ENCODE measurements at regions not wholly inside any gene's neighbourhood (a gene's known extent, or its start where the extent isn't known, plus 50 kb on each side); places are given as distances from the start of the nearest gene placed in this dataset.

GRCh38 chr20:37636212-37636975 lies 57.4 kb upstream of the CTNNBL1 start:
- TF ChIP-seq CTCF (IDR thresholded peaks at IDR 0.05), result no peak
- no peaks in the 10 kb centered on the region for H3K9me3 ChIP-seq
- intact Hi-C loops (cut with DNase I), result no loop called here

GRCh38 chr20:37630993-37631392 lies 62.8 kb upstream of the CTNNBL1 start:
- H3K27me3 ChIP-seq, result no peaks in the 10 kb centered on the region
- DNase-seq, result no peak
- no peak for TF ChIP-seq CTCF (IDR thresholded peaks at IDR 0.05)

More at GRCh38 chr20:37636212-37636975, 57.4 kb upstream of the CTNNBL1 start:
- H3K27me3 ChIP-seq, result no peaks in the 10 kb centered on the region
- no peak overlapping the region for H3K4me3 ChIP-seq
- no peaks in the 10 kb centered on the region for H3K36me3 ChIP-seq
- H3K27ac ChIP-seq, result no peak overlapping the region
- H3K9ac ChIP-seq (ENCODE audit: low read depth in 2 of 2, low read length in 2 of 2), result no peak overlapping the region
- H3K4me1 ChIP-seq, result no peaks in the 10 kb centered on the region
- no peak for DNase-seq

GRCh38 chr20:37630166-37630565 lies 63.7 kb upstream of the CTNNBL1 start:
- no peak overlapping the region for H3K4me3 ChIP-seq
- H3K27ac ChIP-seq, result no peak overlapping the region
- intact Hi-C loops (cut with DNase I), result no loop called here

More at GRCh38 chr20:37630993-37631392, 62.8 kb upstream of the CTNNBL1 start:
- H3K36me3 ChIP-seq, result no peaks in the 10 kb centered on the region
- intact Hi-C loops (cut with DNase I), result no loop called here
- no peaks in the 10 kb centered on the region for H3K4me1 ChIP-seq
- H3K4me3 ChIP-seq, result no peak overlapping the region
- H3K9me3 ChIP-seq, result no peaks in the 10 kb centered on the region
- H3K27ac ChIP-seq, result no peak overlapping the region
- no peak overlapping the region for H3K9ac ChIP-seq (ENCODE audit: low read depth in 2 of 2, low read length in 2 of 2)

GRCh38 chr20:37627767-37628130 lies 66.1 kb upstream of the CTNNBL1 start:
- Histone ChIP-seq H3K36me3 (no peaks in the 10 kb centered on the region), H3K9ac (ENCODE audit: low read depth in 2 of 2, low read length in 2 of 2) (no peak overlapping the region), H3K9me3 (no peaks in the 10 kb centered on the region), H3K27me3 (no peaks in the 10 kb centered on the region), H3K4me3 (no peak overlapping the region), H3K4me1 (no peaks in the 10 kb centered on the region), H3K27ac (no peak overlapping the region)
- no peak for DNase-seq
- no peak for TF ChIP-seq CTCF (IDR thresholded peaks at IDR 0.05)
- intact Hi-C loops (cut with DNase I), result no loop called here

More at GRCh38 chr20:37630166-37630565, 63.7 kb upstream of the CTNNBL1 start:
- no peak overlapping the region for H3K9ac ChIP-seq (ENCODE audit: low read depth in 2 of 2, low read length in 2 of 2)
- no peaks in the 10 kb centered on the region for H3K4me1 ChIP-seq
- DNase-seq, result no peak
- H3K36me3 ChIP-seq, result no peaks in the 10 kb centered on the region
- no peaks in the 10 kb centered on the region for H3K9me3 ChIP-seq
- TF ChIP-seq CTCF (IDR thresholded peaks at IDR 0.05), result no peak
- no peaks in the 10 kb centered on the region for H3K27me3 ChIP-seq

- Histone ChIP-seq H3K27ac (no peak overlapping the region), H3K9ac (ENCODE audit: low read depth in 2 of 2, low read length in 2 of 2) (no peak overlapping the region), H3K4me1 (no peaks in the 10 kb centered on the region), H3K36me3 (no peaks in the 10 kb centered on the region), H3K27me3 (no peaks in the 10 kb centered on the region), H3K9me3 (no peaks in the 10 kb centered on the region), H3K4me3 (no peak overlapping the region)
- intact Hi-C loops (cut with DNase I), result no loop called here
- no peak for TF ChIP-seq CTCF (IDR thresholded peaks at IDR 0.05)
- DNase-seq, result no peak
These were observed 66.6 kb upstream of the CTNNBL1 start for GRCh38 chr20:37627060-37627766.

Data from colonic mucosa (tissue), 4 donors.